HuH-7 (cell line): ENCODE measurements at regions not wholly inside any gene's neighbourhood (a gene's known extent, or its start where the extent isn't known, plus 50 kb on each side); places are given as distances from the start of the nearest gene placed in this dataset.

ENCODE experiments used
- DNase-seq: peaks from one replicate; pipeline ENCODE4 v3.0.0; 2011; ENCODE audit warnings: low spot score

GRCh38 chr6:163802267-163802666 is 387.7 kb downstream of the QKI start:
- no peak for DNase-seq

DNA sequence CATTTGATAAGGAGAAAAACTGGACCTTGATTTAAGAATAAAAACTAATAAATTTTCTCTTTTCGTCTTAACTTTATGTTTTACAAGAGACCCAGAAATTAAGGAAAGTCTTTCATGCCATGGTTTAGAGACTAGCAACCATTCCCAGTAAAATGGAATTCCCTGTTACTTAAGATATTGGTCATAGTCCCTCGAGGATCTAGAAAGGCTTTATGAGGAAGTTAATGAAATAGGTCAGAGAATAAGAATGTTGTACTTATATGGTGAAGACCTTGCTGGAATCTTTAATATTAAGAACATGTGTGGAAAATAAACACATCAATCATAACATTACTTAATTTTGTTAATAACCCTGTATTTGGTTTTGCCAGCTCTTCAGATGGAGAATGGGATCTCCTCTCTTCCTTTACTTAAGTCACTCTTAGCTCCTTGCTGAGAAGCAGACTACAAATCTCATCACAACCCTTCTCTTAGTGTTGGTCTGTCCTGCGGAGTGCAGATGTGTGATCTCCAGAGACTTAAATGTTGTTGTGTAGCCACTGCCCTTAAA is 382.9 kb downstream of the QKI start:
- no peak for DNase-seq

- no peak for DNase-seq
Observed at GRCh38 chr6:163793011-163793983, 378.8 kb downstream of the QKI start.

- no peak for DNase-seq
Observed at GRCh38 chr6:163790266-163790840, 375.8 kb downstream of the QKI start.

- no peak for DNase-seq
Observed at GRCh38 chr6:163789199-163789810, 374.8 kb downstream of the QKI start.

DNA sequence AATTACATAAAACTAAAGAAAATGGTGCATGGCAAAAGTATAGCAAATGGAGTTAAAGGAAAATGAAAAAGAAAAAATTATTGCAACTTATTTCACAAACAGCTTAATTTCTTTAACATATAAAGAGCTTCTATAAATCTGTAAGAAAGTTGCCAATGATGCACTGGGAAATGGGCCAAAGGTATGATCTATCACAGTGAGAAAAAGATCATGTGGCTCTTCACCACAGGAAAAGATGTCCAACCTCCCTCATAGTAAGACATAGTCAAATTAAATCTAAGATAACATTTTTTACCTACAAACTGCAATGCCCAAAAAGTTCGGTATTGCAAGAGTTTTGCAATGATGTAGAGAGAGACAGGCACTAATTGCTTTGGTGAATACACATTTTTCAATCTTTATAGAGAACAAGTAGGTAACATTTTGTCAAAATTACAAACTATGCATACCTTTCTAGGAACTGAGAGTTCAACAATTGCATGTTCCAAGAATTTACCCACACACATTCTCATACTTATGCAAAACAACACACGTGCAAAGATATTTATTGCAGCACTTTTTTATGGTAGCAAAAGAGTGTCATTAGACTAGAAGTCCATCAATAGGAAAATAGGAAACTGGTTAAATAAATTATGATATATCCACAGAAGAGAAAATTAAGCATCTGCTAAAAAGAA is 372.6 kb downstream of the QKI start:
- DNase-seq = no peak

DNA sequence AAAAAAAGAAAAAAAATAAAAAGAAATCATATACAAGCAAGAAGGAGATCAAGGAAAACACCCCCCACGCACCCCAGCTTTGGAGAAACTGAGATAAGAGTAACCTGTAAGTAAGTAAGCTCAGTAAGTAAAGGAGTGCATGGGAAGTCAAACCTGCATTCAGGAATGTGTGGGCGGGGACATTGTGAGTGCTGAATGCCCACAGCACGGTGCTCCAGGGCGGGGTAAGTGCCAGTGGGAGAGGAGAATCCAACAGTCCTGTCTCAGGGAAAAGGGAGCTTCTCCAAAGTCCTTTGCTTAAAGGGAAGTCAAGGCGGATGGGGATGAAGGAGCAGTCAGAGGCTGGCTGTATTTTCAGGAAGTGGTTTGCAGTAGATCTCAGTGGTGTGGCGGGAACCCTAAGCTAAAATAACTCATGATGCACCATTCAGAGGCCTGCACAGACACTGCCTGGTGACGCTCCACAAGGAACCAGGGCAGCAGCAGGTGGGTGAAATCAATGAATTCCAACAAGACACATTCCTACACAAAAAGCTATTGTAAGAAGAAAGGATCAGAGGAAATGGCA is 368.0 kb downstream of the QKI start:
- DNase-seq = no peak

DNA sequence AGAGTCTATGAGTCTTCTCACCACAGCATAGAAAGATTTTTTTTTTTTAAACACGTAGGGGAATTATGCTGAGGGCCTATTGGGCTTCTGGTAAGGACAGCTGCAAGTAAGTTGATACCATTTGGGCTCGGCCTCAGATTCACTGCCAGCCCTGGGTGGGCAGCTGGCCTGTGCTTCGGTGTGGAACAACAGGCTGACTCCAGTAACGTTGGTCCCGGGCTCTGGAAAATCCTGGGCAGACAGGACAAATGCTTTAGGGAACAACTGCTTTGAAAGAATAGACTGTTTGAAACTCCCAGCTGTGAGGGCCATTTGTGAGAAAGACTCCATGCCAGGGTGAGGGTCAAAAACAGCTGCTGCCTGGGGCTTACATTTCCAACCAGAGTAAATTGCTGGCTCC is 366.5 kb downstream of the QKI start:
- no peak for DNase-seq

DNA sequence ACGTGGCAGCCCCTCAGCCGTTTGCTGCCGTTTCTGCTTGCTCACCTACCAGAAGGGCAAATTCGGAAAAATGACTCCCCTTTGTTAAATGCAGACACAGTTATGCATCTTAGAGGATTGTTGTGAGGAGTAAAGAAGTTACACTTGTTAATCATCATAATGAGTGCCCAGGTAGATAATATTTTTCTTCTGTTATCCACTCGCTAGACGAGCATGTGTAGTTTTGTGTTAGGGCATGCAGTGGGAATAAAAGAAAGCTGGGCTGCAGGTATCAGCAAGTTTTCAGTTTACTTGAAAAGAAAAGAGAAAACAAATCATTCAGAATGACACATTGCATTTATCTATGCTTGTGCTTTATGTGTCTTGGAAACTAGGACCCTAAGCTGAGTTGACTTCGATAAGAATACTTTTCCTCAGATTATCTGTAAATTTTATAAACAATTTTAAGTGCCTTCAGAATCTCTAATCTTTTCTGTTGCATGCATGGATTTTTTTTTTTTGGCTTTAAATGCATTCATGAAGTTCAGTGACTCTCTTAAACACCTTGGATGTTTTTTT is 365.3 kb downstream of the QKI start:
- no peak for DNase-seq

GRCh38 chr6:163777716-163778115 is 363.2 kb downstream of the QKI start:
- DNase-seq = no peak

DNA sequence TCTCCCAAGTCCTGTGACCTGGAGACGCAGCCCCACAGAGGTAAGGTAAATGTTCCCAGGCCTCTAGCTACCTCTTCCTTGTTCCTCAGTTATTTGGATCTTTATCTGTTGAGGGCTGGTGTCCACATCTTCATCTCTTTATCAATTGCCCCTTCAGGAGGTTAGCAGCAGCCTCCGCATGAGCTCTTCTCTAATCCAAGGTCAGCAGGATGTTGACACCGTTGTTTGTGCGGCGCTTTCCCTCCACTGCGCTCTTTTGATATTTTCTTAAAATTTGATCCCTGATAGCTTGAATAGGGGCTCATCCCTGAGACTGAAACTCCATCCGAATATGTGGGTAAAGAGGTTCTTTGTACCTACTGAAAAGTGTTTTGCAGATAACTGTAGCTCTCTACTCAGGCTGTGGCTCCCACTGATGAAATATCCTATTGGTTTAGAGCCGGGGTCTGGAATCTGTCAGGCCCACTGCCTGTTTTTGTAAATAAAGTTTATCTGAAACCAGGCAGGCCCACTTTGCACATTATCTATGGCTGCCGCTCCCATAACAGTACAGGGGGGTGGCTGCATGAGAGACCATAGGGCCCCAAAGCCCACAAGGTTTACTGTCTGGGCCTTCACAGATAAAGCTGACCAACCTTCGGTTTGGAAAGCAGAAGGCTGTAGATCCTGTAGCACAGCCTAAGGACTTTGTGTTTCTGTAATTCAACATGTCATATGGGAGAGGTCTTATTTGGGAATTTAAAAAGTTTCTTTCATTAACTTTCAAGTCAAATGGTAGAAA is 362.6 kb downstream of the QKI start:
- no peak for DNase-seq

DNA sequence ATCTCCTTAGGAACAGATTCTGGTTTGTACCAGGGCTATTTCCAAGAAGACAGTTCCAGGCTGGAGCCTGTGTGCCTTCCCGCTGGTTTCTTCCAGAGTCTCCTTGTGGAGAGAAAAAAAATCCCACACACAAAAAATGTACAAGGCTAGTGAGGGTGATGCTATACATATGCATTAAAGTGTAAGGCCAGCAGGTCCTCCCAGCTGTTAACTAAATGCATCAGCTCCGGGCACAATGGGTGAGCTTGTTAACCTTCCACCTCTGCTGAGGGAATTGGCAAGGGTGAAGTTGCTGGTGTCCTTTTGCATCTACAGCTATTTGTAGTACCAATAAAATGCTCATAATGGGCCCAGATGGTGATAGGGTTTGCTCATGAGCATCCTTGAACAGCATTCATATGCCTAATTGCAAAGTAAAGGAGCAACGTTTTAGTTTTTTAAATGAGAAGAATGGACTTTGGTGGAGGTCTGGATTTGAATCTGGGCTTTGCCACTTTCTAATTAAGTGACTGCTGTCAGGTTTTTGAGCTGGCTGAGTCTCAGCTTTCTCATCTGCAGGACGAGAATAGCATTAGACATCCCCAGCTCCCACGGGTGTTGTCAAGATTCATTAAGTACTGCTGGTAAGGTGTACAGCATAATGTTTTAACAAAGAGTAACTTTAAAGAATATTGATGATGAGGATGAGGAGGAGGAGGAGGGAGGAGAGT is 361.8 kb downstream of the QKI start:
- DNase-seq = no peak

DNA sequence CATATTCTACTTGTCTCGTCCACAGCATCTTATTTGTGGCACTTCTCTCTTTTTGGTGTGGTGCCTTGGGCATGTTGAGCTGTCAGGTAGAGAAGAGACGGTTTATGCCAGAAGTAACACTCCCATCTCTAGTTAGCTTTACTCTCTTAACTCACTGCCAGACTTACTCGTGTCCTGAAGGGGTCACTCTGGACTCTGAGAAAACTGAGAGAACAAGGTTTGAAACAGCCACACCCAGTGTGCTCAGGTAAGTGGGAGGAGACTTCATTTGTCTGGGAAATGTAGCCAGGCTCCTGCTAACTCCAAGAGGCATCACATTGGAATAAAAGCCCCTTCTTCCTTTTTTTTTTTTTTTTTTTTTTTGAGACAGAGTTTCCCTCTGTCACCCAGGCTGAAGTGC is 360.8 kb downstream of the QKI start:
- no peak for DNase-seq

GRCh38 chr6:163774485-163774884 is 360.0 kb downstream of the QKI start:
- DNase-seq = no peak

GRCh38 chr6:163773646-163774045 is 359.1 kb downstream of the QKI start:
- DNase-seq = no peak

- no peak for DNase-seq
Observed at GRCh38 chr6:163772701-163773100, 358.2 kb downstream of the QKI start.

GRCh38 chr6:163771180-163771579 is 356.7 kb downstream of the QKI start:
- no peak for DNase-seq

DNA sequence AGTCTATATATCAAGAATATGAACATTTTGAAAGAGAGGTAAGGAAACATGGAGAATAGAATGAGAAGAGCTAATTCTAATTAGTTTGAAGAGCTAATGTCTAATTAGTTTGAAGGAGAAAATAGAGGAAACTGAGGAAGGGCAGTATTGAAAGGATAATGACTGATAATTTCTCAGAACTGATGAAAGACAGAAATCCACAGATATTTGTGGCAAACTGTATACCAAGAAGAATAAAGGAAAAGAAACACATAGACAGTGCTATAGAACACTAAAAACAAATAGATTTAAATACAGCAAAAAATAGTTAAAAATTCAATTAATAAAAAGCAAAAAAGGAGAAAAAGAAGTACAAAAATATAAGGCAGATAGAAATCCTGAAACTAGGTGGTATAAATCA is 354.4 kb downstream of the QKI start:
- DNase-seq = no peak

GRCh38 chr6:163766936-163767335 is 352.4 kb downstream of the QKI start:
- no peak for DNase-seq

- no peak for DNase-seq
Observed at GRCh38 chr6:163765335-163765734, 350.8 kb downstream of the QKI start.
